Heart left ventricle (tissue), 16 donors: ENCODE measurements at regions not wholly inside any gene's neighbourhood (a gene's known extent, or its start where the extent isn't known, plus 50 kb on each side); places are given as distances from the start of the nearest gene placed in this dataset.

Experiments
- ATAC-seq, 4 donors: fragments of 200-7000 bp; cut with Tn5 transposase; one replicate each; pipeline ENCODE4 v1.9.1; 2020 to 2022; ENCODE audit warnings: moderate library complexity in 4 of 4, mild to moderate bottlenecking in 3 of 4, moderate number of reproducible peaks in 1 of 4
- DNase-seq, 5 donors: peaks; one replicate each; pipeline ENCODE4 v3.0.0-alpha.2; 2020
- H3K27ac ChIP-seq, 12 donors: fragments of 200-600 bp; sonication (generic) in 4 of 12; one replicate each; pipeline versions ENCODE4 v1.5.0 to v1.8.0; 2016 to 2022; ENCODE audit warnings: mild to moderate bottlenecking in 2 of 12
- H3K27me3 ChIP-seq, 9 donors: fragments of 200-600 bp; sonication (generic) in 2 of 9; one replicate each; pipeline versions ENCODE4 v1.5.1 to v1.8.0; 2016 to 2022; ENCODE audit warnings: mild to moderate bottlenecking in 3 of 9
- H3K36me3 ChIP-seq, 9 donors: fragments of 200-600 bp; sonication (generic) in 2 of 9; one replicate each; pipeline versions ENCODE4 v1.5.0 to v1.8.0; 2018 to 2022; ENCODE audit warnings: mild to moderate bottlenecking in 2 of 9
- H3K4me1 ChIP-seq, 12 donors: fragments of 200-600 bp; sonication (generic) in 4 of 12; one replicate each; pipeline versions ENCODE4 v1.5.0 to v1.8.0; 2016 to 2022; ENCODE audit warnings: mild to moderate bottlenecking in 3 of 12
- H3K4me3 ChIP-seq, 12 donors: fragments of 200-600 bp; sonication (generic) in 4 of 12; one replicate each; pipeline versions ENCODE4 v1.5.0 to v1.8.0; 2017 to 2022; ENCODE audit warnings: mild to moderate bottlenecking in 9 of 12, moderate library complexity in 4 of 12
- H3K9me3 ChIP-seq, 12 donors: fragments of 200-600 bp; sonication (generic) in 4 of 12; one replicate each; pipeline versions ENCODE4 v1.5.0 to v1.8.0; 2016 to 2022; ENCODE audit warnings: mild to moderate bottlenecking in 1 of 12
- POLR2A ChIP-seq, 2 donors: fragments of 450-650 bp; IDR thresholded peaks; one replicate each; pipeline ENCODE4 v1.6.1; 2017; ENCODE audit warnings: antibody characterized with exemption in 2 of 2, mild to moderate bottlenecking in 2 of 2, moderate library complexity in 2 of 2
- WGBS, 4 donors: extraction: QIAGEN DNeasy Blood & Tissue Kit in 2 of 4; methylation state at CpG; one replicate each; pipeline versions ENCODE4 v1.1.5 to v1.1.7; 2013 to 2018; 5-methylcytosine and 5-hydroxymethylcytosine counted together
- intact Hi-C, 10 donors: fragments of 100-400 bp; cut with DNase I; formaldehyde crosslinking; loops; one replicate each; pipeline versions ENCODE4 v1.11.1 to v1.14.2; 2022
- TF ChIP-seq, protein P1 (sequence below), 12 donors: fragments of 200-600 bp; sonication (generic) in 4 of 12; IDR thresholded peaks; one replicate each; pipeline versions ENCODE4 v1.5.0 to v1.8.0; 2018 to 2022; ENCODE audit warnings: antibody characterized with exemption in 12 of 12, mild to moderate bottlenecking in 5 of 12
- donor health status: ischemic (EF 13 %, LVEDD 7.1; RV severe dilation, severe dysfunction).
- donor health status: healthy with polysubstance abuse.
- donor health status: DM: no; HTN: yes; CAD: no.
- donor health status: DM: no; HTN: no; CAD: no.
- donor health status: ischemic (EF 25% LVEDD 6.9; RV normal size, moderate dysfunction).
- donor health status: ischemic (EF 25% LVEDD 5.7; RV mildly dilated, moderate dysfunction).
- donor health status: healthy.
- donor health status: DM: yes; HTN: yes; CAD: no.
- donor health status: ischemic (EF 35%, LVEDD 5.7; RV mildly dilated, moderate dysfunction).
- donor health status: nonischemic (EF 11% LVEDD 7.7; RV severe dilation, severe dysfunction).
- donor health status: DM: yes; HTN: yes; CAD: no.
- donor health status: PGD.
- donor health status: ischemic (EF 29% LVEDD 5.4; RV normal size, mild dysfunction).
- donor health status: nonischemic (EF 23%, LVEDD 6.1; RV moderate dilation, normal function).

DNA sequence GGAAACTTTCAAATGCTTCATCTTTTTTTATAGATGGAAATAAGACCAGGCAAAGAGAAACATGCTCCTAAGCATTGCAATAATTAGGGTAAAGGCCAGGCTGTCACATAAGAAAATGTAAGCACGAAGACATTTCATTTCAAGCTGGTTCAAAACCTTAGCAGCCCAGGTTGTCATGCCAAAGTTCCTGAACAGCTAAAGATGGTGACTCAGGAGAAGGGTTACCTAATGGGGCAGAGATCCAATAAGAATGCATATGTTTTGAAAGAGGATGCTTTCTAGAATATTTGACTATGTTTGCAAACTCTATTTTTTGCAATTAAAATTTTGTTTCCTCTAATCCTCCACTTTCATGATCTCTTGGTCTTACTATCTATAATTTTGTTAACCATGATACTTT lies 65.6 kb upstream of the PHACTR2 start:
- DNase-seq (no peak), ATAC-seq (no peak)
- Histone ChIP-seq H3K27me3 (no peaks in the 10 kb centered on the region), H3K36me3 (no peaks in the 10 kb centered on the region), H3K9me3 (no peaks in the 10 kb centered on the region), H3K4me3 (no peak overlapping the region), H3K27ac (no peak overlapping the region), H3K4me1 (peaks cover 0 to 23% (median 8%) of the 10 kb centered on the region in 12 donors)
- intact Hi-C loops: no loop called here
- no peak for TF ChIP-seq POLR2A (IDR thresholded peaks at IDR 0.05)
- TF ChIP-seq, protein P1, sequence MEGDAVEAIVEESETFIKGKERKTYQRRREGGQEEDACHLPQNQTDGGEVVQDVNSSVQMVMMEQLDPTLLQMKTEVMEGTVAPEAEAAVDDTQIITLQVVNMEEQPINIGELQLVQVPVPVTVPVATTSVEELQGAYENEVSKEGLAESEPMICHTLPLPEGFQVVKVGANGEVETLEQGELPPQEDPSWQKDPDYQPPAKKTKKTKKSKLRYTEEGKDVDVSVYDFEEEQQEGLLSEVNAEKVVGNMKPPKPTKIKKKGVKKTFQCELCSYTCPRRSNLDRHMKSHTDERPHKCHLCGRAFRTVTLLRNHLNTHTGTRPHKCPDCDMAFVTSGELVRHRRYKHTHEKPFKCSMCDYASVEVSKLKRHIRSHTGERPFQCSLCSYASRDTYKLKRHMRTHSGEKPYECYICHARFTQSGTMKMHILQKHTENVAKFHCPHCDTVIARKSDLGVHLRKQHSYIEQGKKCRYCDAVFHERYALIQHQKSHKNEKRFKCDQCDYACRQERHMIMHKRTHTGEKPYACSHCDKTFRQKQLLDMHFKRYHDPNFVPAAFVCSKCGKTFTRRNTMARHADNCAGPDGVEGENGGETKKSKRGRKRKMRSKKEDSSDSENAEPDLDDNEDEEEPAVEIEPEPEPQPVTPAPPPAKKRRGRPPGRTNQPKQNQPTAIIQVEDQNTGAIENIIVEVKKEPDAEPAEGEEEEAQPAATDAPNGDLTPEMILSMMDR (IDR thresholded peaks at IDR 0.05): no peak
- 95 to 99% (median 98%) methylated on average over 1 of the region's 1 CpG for WGBS, 4 donors

- Histone ChIP-seq H3K9me3 (no peaks in the 10 kb centered on the region), H3K27ac (no peak overlapping the region), H3K4me3 (no peak overlapping the region), H3K27me3 (no peaks in the 10 kb centered on the region), H3K4me1 (peaks cover 0 to 28% (median 11%) of the 10 kb centered on the region in 12 donors), H3K36me3 (no peaks in the 10 kb centered on the region)
- WGBS, 4 donors: 94 to 97% (median 96%) methylated on average over 5 of the region's 5 CpGs
- no peak for DNase-seq
- TF ChIP-seq POLR2A (IDR thresholded peaks at IDR 0.05): no peak
- TF ChIP-seq, protein P1 (IDR thresholded peaks at IDR 0.05): no peak
- ATAC-seq: no peak
- intact Hi-C loops: no loop called here
Measured at GRCh38 chr6:143611580-143611979, 66.2 kb upstream of the PHACTR2 start.

GRCh38 chr6:143609972-143610371 lies 67.8 kb upstream of the PHACTR2 start:
- H3K9me3 ChIP-seq: no peaks in the 10 kb centered on the region
- no peak overlapping the region for H3K4me3 ChIP-seq
- no peaks in the 10 kb centered on the region for H3K36me3 ChIP-seq
- no peak for TF ChIP-seq POLR2A (IDR thresholded peaks at IDR 0.05)
- TF ChIP-seq, protein P1 (IDR thresholded peaks at IDR 0.05): no peak
- DNase-seq: no peak
- WGBS, 4 donors: 95 to 98% (median 96%) methylated on average over 1 of the region's 1 CpG
- no peak for ATAC-seq
- H3K27ac ChIP-seq: no peak overlapping the region
- H3K4me1 ChIP-seq: peaks cover 0 to 28% (median 11%) of the 10 kb centered on the region in 12 donors
- intact Hi-C loops: no loop called here
- no peaks in the 10 kb centered on the region for H3K27me3 ChIP-seq

DNA sequence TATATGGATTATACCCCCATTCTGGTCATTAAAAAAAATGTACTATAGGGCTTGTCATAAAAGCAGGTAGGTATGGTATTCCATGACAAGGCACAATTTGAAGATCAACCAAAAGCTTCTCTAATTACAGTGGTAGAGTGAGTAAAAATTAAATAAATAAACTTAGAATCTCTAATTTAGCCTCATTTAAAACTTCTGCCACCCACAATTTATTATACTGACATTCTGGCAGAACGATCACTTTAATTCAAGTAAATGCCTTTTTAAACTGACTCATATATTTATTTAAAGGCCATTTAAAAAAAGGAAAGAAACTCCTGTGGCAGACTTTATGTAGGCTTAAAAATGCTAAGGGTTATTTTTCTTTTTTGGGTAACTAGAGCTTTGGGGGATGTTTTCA lies 68.3 kb upstream of the PHACTR2 start:
- H3K27ac ChIP-seq: no peak overlapping the region
- no peak for DNase-seq
- no peaks in the 10 kb centered on the region for H3K36me3 ChIP-seq
- WGBS, 4 donors: 91 to 100% (median 96%) methylated on average over 1 of the region's 1 CpG
- TF ChIP-seq POLR2A (IDR thresholded peaks at IDR 0.05): no peak
- TF ChIP-seq, protein P1 (IDR thresholded peaks at IDR 0.05): no peak
- H3K9me3 ChIP-seq: no peaks in the 10 kb centered on the region
- no peak overlapping the region for H3K4me3 ChIP-seq
- no peaks in the 10 kb centered on the region for H3K27me3 ChIP-seq
- ATAC-seq: no peak
- intact Hi-C loops: no loop called here
- H3K4me1 ChIP-seq: peaks cover 0 to 25% (median 11%) of the 10 kb centered on the region in 12 donors
